ENCODE measurements at regions not wholly inside any gene's neighbourhood (a gene's known extent, or its start where the extent isn't known, plus 50 kb on each side); places are given as distances from the start of the nearest gene placed in this dataset.

DNA sequence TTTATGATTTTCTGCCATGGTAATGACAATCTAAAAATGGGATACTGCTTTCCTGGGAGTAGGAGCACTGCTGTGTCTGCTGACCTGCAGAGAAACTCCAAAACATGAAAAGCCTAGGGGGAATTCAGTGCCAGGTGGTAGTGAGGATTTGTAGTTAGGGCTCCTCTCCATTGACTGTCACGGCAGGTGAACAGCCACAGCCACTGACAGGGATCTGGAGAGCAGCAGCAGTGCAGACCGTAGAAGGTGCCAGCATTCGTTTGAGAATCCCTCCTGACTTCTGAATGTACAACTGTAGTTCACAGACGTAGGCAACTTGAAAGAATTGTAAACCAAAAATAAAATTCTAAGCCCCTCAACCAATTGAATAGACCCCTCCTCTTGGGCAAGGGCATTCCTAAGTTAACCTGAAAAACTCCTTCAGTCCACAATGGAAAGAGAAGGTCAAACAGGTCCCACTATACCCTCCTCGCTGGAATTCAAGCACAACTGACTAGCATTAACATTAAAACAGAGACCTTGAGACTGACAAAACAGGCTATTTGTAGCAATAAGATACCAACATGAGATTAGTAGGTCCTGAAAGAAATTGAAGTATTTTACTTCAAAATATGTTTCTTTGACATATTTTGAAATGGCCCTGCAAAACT is 1328.8 kb downstream of the OLFM4 start:
- Histone ChIP-seq H3K23me2 (ENCODE audit: low read depth, low read length) (no peaks in the 10 kb centered on the region), H3K9me3 (ENCODE audit: insufficient read depth in 2 of 2, low read depth in 1 of 2, low read length in 1 of 2) (no peaks in the 10 kb centered on the region), H2AFZ (ENCODE audit: low read length) (no peak overlapping the region), H3K9ac (replicated peaks in 1 of 4; ENCODE audit: extremely low read depth in 1 of 4, low read depth in 3 of 4, low read length in 3 of 4) (no peak overlapping the region), H3K79me1 (ENCODE audit: low read depth, low read length) (no peaks in the 10 kb centered on the region), H3K14ac (ENCODE audit: insufficient read length) (no peak overlapping the region), H3K27me3 (replicated peaks in 1 of 4; ENCODE audit: control insufficient read depth in 3 of 4, extremely low read depth in 1 of 4, insufficient read depth in 3 of 4, low read length in 3 of 4) (no peaks in the 10 kb centered on the region), H4K8ac (ENCODE audit: extremely low read depth, insufficient read depth, low read length) (no peak overlapping the region), H3K79me2 (ENCODE audit: control insufficient read depth in 1 of 2, insufficient read depth in 2 of 2, low read length in 2 of 2) (no peaks in the 10 kb centered on the region), H2BK120ac (replicated peaks; ENCODE audit: low read depth, low read length) (peak overlapping the region; percentile 92), H3K56ac (replicated peaks; ENCODE audit: insufficient read length, low read depth, low read length) (no peak overlapping the region), H3K4me2 (ENCODE audit: insufficient read depth in 1 of 2, low read depth in 2 of 2, low read length in 2 of 2) (peak overlapping the region; percentile 51 to 64), H3K27ac (ENCODE audit: low read depth, low read length) (peak overlapping the region; percentile 66; the same call in 1 of the 2 replicates), H4K91ac (replicated peaks; ENCODE audit: insufficient read length, low read length) (peak overlapping the region; percentile 69), H3K23ac (ENCODE audit: insufficient read length) (no peak overlapping the region), H3K18ac (ENCODE audit: extremely low read depth, low read length) (peak overlapping the region; percentile 82), H2BK5ac (ENCODE audit: low read depth, low read length) (peak overlapping the region; percentile 93), H2BK12ac (ENCODE audit: low read depth, low read length) (peak overlapping the region; percentile 89), H2AK5ac (ENCODE audit: low read depth, low read length) (no peak overlapping the region), H4K5ac (ENCODE audit: insufficient read length, low read depth, low read length) (peak overlapping the region; percentile 84), H2BK20ac (ENCODE audit: low read length) (peak overlapping the region; percentile 51; the same call in 1 of the 2 replicates), H3K4ac (replicated peaks; ENCODE audit: insufficient read length, low read depth, low read length) (no peak overlapping the region), H2BK15ac (ENCODE audit: low read length) (peak overlapping the region; percentile 18; the same call in 1 of the 2 replicates), H4K20me1 (replicated peaks in 1 of 2; ENCODE audit: control insufficient read depth in 1 of 2, insufficient read depth in 2 of 2, low read length in 2 of 2) (no peaks in the 10 kb centered on the region), H3K4me1 (replicated peaks in 1 of 4; ENCODE audit: control insufficient read depth in 3 of 4, insufficient read depth in 4 of 4, low read length in 3 of 4) (peaks cover 0 to 22% (median 6%) of the 10 kb centered on the region in 4 experiments; a peak in 4 of 7 replicates), H3K36me3 (ENCODE audit: control insufficient read depth in 2 of 4, insufficient read depth in 4 of 4, low read length in 3 of 4) (no peaks in the 10 kb centered on the region; a peak in 1 of 8 replicates), H3K4me3 (ENCODE audit: extremely low read depth in 1 of 4, insufficient read depth in 2 of 4, low read depth in 3 of 4, low read length in 4 of 4) (peak overlapping the region in 3 of 4 experiments; percentile 12 to 46 (median 13); a peak in 3 of 8 replicates)
- CTCF ChIA-PET (ENCODE audit: partially characterized antibody), result no interaction called here
- FAIRE-seq, result peak; percentile 85
- no peak for DNase-seq (ENCODE audit: low read depth in 1 of 2, low spot score in 2 of 2)
- POLR2A ChIA-PET (ENCODE audit: partially characterized antibody), result no interaction called here
- TF ChIP-seq BCL11A (IDR thresholded peaks at IDR 0.05; ENCODE audit: low read depth in 2 of 2, low read length in 2 of 2) (no peak), ASH2L (IDR thresholded peaks at IDR 0.05; ENCODE audit: low read length) (peak; percentile 35), CTBP2 (IDR thresholded peaks at IDR 0.05; ENCODE audit: borderline replicate concordance, insufficient read depth, insufficient read length, low read length) (peak; percentile 71)
- 42% methylated on average over 5 of the region's 5 CpGs; no CpG with 5 or more reads in 1 of the 2 experiments for WGBS, 2 experiments (ENCODE audit: extremely low coverage in 1 of 2, insufficient coverage in 1 of 2, insufficient read length in 1 of 2, insufficient replicate concordance in 2 of 2, low coverage in 1 of 2, low lambda C conversion rate in 2 of 2, missing lambda C conversion rate in 1 of 2)

Data from H1 (cell line).